ENCODE measurements at regions not wholly inside any gene's neighbourhood (a gene's known extent, or its start where the extent isn't known, plus 50 kb on each side); places are given as distances from the start of the nearest gene placed in this dataset.

- BruUV-seq (replicated peaks), result no TSS peak
- CTCF ChIA-PET (ENCODE audit: low intra/inter-chr PET ratio), result no interaction called here
Measured at GRCh38 chr18:4510160-4510559, 55.1 kb upstream of the DLGAP1 start.

More at GRCh38 chr18:4510160-4510559, 55.1 kb upstream of the DLGAP1 start:
- DNase-seq (ENCODE audit: extremely low read depth in 1 of 4, low spot score in 3 of 4), result no peak
- TF ChIP-seq RAD51 (IDR thresholded peaks at IDR 0.05; ENCODE audit: borderline replicate concordance, low read depth) (no peak), SIN3A (IDR thresholded peaks at IDR 0.05; ENCODE audit: borderline replicate concordance in 2 of 2, control insufficient read depth in 1 of 2, low read depth in 2 of 2, low read length in 2 of 2) (no peak), RNF219 (CRISPR knock-in tag; IDR thresholded peaks at IDR 0.05) (no peak)
- TF ChIP-seq, protein P1, sequence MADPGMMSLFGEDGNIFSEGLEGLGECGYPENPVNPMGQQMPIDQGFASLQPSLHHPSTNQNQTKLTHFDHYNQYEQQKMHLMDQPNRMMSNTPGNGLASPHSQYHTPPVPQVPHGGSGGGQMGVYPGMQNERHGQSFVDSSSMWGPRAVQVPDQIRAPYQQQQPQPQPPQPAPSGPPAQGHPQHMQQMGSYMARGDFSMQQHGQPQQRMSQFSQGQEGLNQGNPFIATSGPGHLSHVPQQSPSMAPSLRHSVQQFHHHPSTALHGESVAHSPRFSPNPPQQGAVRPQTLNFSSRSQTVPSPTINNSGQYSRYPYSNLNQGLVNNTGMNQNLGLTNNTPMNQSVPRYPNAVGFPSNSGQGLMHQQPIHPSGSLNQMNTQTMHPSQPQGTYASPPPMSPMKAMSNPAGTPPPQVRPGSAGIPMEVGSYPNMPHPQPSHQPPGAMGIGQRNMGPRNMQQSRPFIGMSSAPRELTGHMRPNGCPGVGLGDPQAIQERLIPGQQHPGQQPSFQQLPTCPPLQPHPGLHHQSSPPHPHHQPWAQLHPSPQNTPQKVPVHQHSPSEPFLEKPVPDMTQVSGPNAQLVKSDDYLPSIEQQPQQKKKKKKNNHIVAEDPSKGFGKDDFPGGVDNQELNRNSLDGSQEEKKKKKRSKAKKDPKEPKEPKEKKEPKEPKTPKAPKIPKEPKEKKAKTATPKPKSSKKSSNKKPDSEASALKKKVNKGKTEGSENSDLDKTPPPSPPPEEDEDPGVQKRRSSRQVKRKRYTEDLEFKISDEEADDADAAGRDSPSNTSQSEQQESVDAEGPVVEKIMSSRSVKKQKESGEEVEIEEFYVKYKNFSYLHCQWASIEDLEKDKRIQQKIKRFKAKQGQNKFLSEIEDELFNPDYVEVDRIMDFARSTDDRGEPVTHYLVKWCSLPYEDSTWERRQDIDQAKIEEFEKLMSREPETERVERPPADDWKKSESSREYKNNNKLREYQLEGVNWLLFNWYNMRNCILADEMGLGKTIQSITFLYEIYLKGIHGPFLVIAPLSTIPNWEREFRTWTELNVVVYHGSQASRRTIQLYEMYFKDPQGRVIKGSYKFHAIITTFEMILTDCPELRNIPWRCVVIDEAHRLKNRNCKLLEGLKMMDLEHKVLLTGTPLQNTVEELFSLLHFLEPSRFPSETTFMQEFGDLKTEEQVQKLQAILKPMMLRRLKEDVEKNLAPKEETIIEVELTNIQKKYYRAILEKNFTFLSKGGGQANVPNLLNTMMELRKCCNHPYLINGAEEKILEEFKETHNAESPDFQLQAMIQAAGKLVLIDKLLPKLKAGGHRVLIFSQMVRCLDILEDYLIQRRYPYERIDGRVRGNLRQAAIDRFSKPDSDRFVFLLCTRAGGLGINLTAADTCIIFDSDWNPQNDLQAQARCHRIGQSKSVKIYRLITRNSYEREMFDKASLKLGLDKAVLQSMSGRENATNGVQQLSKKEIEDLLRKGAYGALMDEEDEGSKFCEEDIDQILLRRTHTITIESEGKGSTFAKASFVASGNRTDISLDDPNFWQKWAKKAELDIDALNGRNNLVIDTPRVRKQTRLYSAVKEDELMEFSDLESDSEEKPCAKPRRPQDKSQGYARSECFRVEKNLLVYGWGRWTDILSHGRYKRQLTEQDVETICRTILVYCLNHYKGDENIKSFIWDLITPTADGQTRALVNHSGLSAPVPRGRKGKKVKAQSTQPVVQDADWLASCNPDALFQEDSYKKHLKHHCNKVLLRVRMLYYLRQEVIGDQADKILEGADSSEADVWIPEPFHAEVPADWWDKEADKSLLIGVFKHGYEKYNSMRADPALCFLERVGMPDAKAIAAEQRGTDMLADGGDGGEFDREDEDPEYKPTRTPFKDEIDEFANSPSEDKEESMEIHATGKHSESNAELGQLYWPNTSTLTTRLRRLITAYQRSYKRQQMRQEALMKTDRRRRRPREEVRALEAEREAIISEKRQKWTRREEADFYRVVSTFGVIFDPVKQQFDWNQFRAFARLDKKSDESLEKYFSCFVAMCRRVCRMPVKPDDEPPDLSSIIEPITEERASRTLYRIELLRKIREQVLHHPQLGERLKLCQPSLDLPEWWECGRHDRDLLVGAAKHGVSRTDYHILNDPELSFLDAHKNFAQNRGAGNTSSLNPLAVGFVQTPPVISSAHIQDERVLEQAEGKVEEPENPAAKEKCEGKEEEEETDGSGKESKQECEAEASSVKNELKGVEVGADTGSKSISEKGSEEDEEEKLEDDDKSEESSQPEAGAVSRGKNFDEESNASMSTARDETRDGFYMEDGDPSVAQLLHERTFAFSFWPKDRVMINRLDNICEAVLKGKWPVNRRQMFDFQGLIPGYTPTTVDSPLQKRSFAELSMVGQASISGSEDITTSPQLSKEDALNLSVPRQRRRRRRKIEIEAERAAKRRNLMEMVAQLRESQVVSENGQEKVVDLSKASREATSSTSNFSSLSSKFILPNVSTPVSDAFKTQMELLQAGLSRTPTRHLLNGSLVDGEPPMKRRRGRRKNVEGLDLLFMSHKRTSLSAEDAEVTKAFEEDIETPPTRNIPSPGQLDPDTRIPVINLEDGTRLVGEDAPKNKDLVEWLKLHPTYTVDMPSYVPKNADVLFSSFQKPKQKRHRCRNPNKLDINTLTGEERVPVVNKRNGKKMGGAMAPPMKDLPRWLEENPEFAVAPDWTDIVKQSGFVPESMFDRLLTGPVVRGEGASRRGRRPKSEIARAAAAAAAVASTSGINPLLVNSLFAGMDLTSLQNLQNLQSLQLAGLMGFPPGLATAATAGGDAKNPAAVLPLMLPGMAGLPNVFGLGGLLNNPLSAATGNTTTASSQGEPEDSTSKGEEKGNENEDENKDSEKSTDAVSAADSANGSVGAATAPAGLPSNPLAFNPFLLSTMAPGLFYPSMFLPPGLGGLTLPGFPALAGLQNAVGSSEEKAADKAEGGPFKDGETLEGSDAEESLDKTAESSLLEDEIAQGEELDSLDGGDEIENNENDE (IDR thresholded peaks at IDR 0.05; ENCODE audit: low read depth, low read length), result no peak
- no peaks in the 10 kb centered on the region for H3K27me3 ChIP-seq (ENCODE audit: control insufficient read depth in 2 of 2, insufficient read depth in 2 of 2, low read length in 2 of 2)
- H3K4me3 ChIP-seq, result no peak overlapping the region
- H3K27ac ChIP-seq (ENCODE audit: extremely low read depth, low read depth, low read length), result no peak overlapping the region
- H3K9ac ChIP-seq (ENCODE audit: insufficient read depth in 1 of 2, low read depth in 2 of 2, low read length in 2 of 2), result no peak overlapping the region
- H2AFZ ChIP-seq (ENCODE audit: low read depth, low read length), result no peak overlapping the region
- intact Hi-C loops (cut with micrococcal nuclease), result no loop called here
- 0 out of 2 replicates have a peak, but pooled peaks cover 5% of the 10 kb centered on the region for H3K9me3 ChIP-seq (replicated peaks; ENCODE audit: control insufficient read depth, insufficient read depth, low read depth, low read length)
- no peak overlapping the region for H3K4me2 ChIP-seq (ENCODE audit: insufficient read depth, low read length)
- POLR2A ChIA-PET, result no interaction called here
- H3K4me1 ChIP-seq (replicated peaks in 1 of 2; ENCODE audit: control insufficient read depth in 2 of 2, insufficient read depth in 2 of 2, low read length in 2 of 2), result no peaks in the 10 kb centered on the region; a peak in 1 of 5 replicates
- no peak for FAIRE-seq
- H3K79me2 ChIP-seq (ENCODE audit: control insufficient read depth, insufficient read depth, low read length), result no peaks in the 10 kb centered on the region
- no peaks in the 10 kb centered on the region for H3K9me1 ChIP-seq (ENCODE audit: control insufficient read depth, insufficient read depth, low read length)
- WGBS (ENCODE audit: insufficient coverage, low coverage, missing lambda C conversion rate), result under 1% methylated on average over 9 of the region's 9 CpGs
- H4K20me1 ChIP-seq (replicated peaks; ENCODE audit: control insufficient read depth, insufficient read depth, low read length), result no peaks in the 10 kb centered on the region
- in situ Hi-C loops (cut with MboI), result no loop called here
- ATAC-seq, result no peak
- no peaks in the 10 kb centered on the region for H3K36me3 ChIP-seq (ENCODE audit: control insufficient read depth, insufficient read depth, low read length)
